Stimulated activated naive B cell treated with anti-CD40 and anti-IgM and Interleukin-4, amounts not matched to agents 10 μg/mL and 1 μg/mL and 100 μg/mL, for 72 hours (primary cell): ENCODE measurements at regions not wholly inside any gene's neighbourhood (a gene's known extent, or its start where the extent isn't known, plus 50 kb on each side); places are given as distances from the start of the nearest gene placed in this dataset.

Experiments used
- ATAC-seq, 2 donors: fragments of 150-1000 bp; cut with Tn5 transposase; replicated peaks; 2 replicates each; pipeline ENCODE4 v1.10.0; 2021; ENCODE audit warnings: moderate library complexity in 1 of 2
- DNase-seq: peaks from one replicate; pipeline ENCODE4 v3.0.0; 2021
- H3K27ac Mint-ChIP-seq: one replicate; pipeline ENCODE4 v1.8.0; 2022; ENCODE audit warnings: mild to moderate bottlenecking, mixed read lengths
- H3K27me3 Mint-ChIP-seq, 2 donors: one replicate each; pipeline ENCODE4 v1.8.0; 2022; ENCODE audit warnings: mixed read lengths in 2 of 2
- H3K36me3 Mint-ChIP-seq, 2 donors: one replicate each; pipeline ENCODE4 v1.8.0; 2022; ENCODE audit warnings: mixed read lengths in 2 of 2, mild to moderate bottlenecking in 1 of 2
- H3K4me1 Mint-ChIP-seq, 2 donors: one replicate each; pipeline ENCODE4 v1.8.0; 2022; ENCODE audit warnings: mixed read lengths in 2 of 2, mild to moderate bottlenecking in 1 of 2
- H3K4me3 Mint-ChIP-seq, 2 donors: one replicate each; pipeline ENCODE4 v1.8.0; 2022; ENCODE audit warnings: mild to moderate bottlenecking in 2 of 2, mixed read lengths in 2 of 2, moderate library complexity in 1 of 2
- H3K9me3 Mint-ChIP-seq, 2 donors: one replicate each; pipeline ENCODE4 v1.8.0; 2022; ENCODE audit warnings: mixed read lengths in 2 of 2, mild to moderate bottlenecking in 1 of 2

DNA sequence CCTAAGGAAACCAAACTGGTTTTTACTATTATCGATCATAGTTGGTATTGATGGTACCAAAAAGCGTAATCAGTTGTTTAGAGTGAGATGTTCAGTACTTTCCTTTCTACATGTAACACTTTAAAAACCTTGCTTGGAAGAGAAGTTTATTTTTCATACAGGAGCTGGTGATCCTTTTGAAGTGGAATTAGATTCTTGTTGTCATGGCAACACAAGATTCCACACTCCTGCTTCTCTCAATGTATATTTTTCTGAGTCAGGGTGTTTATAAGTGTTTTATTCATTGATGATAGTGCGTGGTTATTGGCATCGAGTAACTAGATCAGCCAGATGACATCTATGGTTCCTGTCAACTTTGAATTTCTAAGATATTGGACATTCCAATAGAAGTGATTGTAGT lies 181.1 kb upstream of the CHD1 start:
- no peak for ATAC-seq
- no peak for DNase-seq

DNA sequence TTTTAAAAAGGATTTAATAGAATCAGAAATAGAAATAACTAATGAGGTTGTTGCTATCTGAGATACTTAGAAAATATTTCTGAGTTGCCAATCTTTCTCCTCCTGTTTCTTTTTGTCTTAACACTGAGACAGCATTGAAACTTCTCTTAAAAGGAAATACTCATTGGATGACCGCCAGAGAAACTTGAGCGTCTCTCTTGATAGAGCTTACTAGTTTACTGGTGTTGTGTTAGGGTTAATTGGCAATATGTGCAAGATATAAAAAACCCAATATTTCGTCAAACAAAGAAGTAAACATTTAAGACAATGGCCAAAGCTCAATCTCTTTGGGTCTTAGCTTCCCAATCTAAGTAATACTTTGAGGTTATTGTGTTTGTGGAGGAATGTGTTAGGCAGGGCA lies 176.4 kb upstream of the CHD1 start:
- H3K27ac Mint-ChIP-seq = no peak overlapping the region

More for the DNA sequence above, 181.1 kb upstream of the CHD1 start:
- Mint-ChIP-seq H3K27ac (no peak overlapping the region), H3K9me3 (no peaks in the 10 kb centered on the region), H3K27me3 (peaks cover 0 to 6% of the 10 kb centered on the region in 2 donors), H3K4me3 (no peak overlapping the region), H3K4me1 (no peaks in the 10 kb centered on the region), H3K36me3 (no peaks in the 10 kb centered on the region)

GRCh38 chr5:99104538-99105132 lies 175.8 kb upstream of the CHD1 start:
- Mint-ChIP-seq H3K9me3 (no peaks in the 10 kb centered on the region), H3K27me3 (peaks cover 3 to 9% of the 10 kb centered on the region in 2 donors), H3K4me1 (no peaks in the 10 kb centered on the region), H3K36me3 (no peaks in the 10 kb centered on the region), H3K27ac (no peak overlapping the region), H3K4me3 (no peak overlapping the region)
- ATAC-seq = no peak
- DNase-seq = no peak

More for the DNA sequence above, 176.4 kb upstream of the CHD1 start:
- H3K36me3 Mint-ChIP-seq = no peaks in the 10 kb centered on the region
- peaks cover 0 to 6% of the 10 kb centered on the region in 2 donors for H3K27me3 Mint-ChIP-seq
- H3K4me1 Mint-ChIP-seq = no peaks in the 10 kb centered on the region
- DNase-seq = no peak
- no peak overlapping the region for H3K4me3 Mint-ChIP-seq
- no peaks in the 10 kb centered on the region for H3K9me3 Mint-ChIP-seq
- ATAC-seq = no peak

GRCh38 chr5:99102073-99102697 lies 173.4 kb upstream of the CHD1 start:
- Mint-ChIP-seq H3K27me3 (peaks cover 10 to 12% of the 10 kb centered on the region in 2 donors), H3K4me1 (no peaks in the 10 kb centered on the region), H3K27ac (no peak overlapping the region), H3K36me3 (no peaks in the 10 kb centered on the region), H3K4me3 (no peak overlapping the region), H3K9me3 (no peaks in the 10 kb centered on the region)
- DNase-seq (no peak), ATAC-seq (peak; percentile 46 to 61)

GRCh38 chr5:99099691-99100090 lies 170.9 kb upstream of the CHD1 start:
- H3K4me3 Mint-ChIP-seq = no peak overlapping the region
- no peak overlapping the region for H3K27ac Mint-ChIP-seq
- H3K27me3 Mint-ChIP-seq = peaks cover 12 to 17% of the 10 kb centered on the region in 2 donors
- H3K4me1 Mint-ChIP-seq = no peaks in the 10 kb centered on the region
- no peaks in the 10 kb centered on the region for H3K36me3 Mint-ChIP-seq
- DNase-seq (no peak), ATAC-seq (no peak)
- H3K9me3 Mint-ChIP-seq = no peaks in the 10 kb centered on the region

- H3K9me3 Mint-ChIP-seq = no peaks in the 10 kb centered on the region
Measured at GRCh38 chr5:99089822-99090549, 161.2 kb upstream of the CHD1 start.

DNA sequence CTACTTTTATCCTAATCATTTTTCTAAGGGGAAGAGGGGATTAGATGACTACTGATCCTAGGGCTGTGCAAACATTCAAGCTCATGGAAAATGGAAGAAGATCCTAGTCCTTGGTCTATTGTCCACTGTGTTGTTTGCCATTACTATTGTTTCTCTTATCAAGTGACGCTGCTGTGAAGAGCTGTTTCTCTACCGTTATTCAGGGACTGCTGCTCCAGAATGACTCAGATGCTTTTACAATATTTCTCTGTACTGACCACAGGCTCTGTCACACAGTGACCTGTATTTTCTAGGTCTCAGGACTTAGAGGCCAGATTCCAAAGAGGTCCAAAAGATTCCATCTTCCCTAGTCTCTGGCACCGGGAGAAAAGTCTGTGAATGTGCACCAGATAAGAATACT lies 159.5 kb upstream of the CHD1 start:
- no peak for DNase-seq
- H3K36me3 Mint-ChIP-seq = no peaks in the 10 kb centered on the region
- no peak overlapping the region for H3K4me3 Mint-ChIP-seq
- no peak for ATAC-seq
- no peak overlapping the region for H3K27ac Mint-ChIP-seq
- no peaks in the 10 kb centered on the region for H3K4me1 Mint-ChIP-seq
- no peaks in the 10 kb centered on the region for H3K9me3 Mint-ChIP-seq
- H3K27me3 Mint-ChIP-seq = peaks cover 10 to 31% of the 10 kb centered on the region in 2 donors

More at GRCh38 chr5:99089822-99090549, 161.2 kb upstream of the CHD1 start:
- Mint-ChIP-seq H3K27me3 (peaks cover 13 to 31% of the 10 kb centered on the region in 2 donors), H3K4me3 (no peak overlapping the region), H3K4me1 (no peaks in the 10 kb centered on the region), H3K27ac (no peak overlapping the region), H3K36me3 (no peaks in the 10 kb centered on the region)
- DNase-seq (no peak), ATAC-seq (no peak)

- Mint-ChIP-seq H3K27me3 (peaks cover 16 to 27% of the 10 kb centered on the region in 2 donors), H3K9me3 (no peaks in the 10 kb centered on the region), H3K4me3 (no peak overlapping the region), H3K4me1 (peaks cover 0 to 2% of the 10 kb centered on the region in 2 donors), H3K27ac (no peak overlapping the region), H3K36me3 (no peaks in the 10 kb centered on the region)
- no peak for ATAC-seq
- DNase-seq = no peak
Measured at GRCh38 chr5:99083197-99083596, 154.4 kb upstream of the CHD1 start.

- peaks cover 11 to 27% of the 10 kb centered on the region in 2 donors for H3K27me3 Mint-ChIP-seq
- H3K36me3 Mint-ChIP-seq = no peaks in the 10 kb centered on the region
- H3K4me3 Mint-ChIP-seq = no peak overlapping the region
- H3K4me1 Mint-ChIP-seq = peaks cover 0 to 2% of the 10 kb centered on the region in 2 donors
- ATAC-seq (no peak), DNase-seq (no peak)
- no peaks in the 10 kb centered on the region for H3K9me3 Mint-ChIP-seq
- H3K27ac Mint-ChIP-seq = no peak overlapping the region
Measured at GRCh38 chr5:99081711-99082110, 152.9 kb upstream of the CHD1 start.

GRCh38 chr5:99076723-99077640 lies 148.2 kb upstream of the CHD1 start:
- ATAC-seq = no peak
- Mint-ChIP-seq H3K9me3 (peaks cover 2 to 5% of the 10 kb centered on the region in 2 donors), H3K4me1 (peaks cover 0 to 2% of the 10 kb centered on the region in 2 donors), H3K4me3 (no peak overlapping the region), H3K27ac (no peak overlapping the region), H3K36me3 (no peaks in the 10 kb centered on the region), H3K27me3 (peaks cover 6 to 17% of the 10 kb centered on the region in 2 donors)
- DNase-seq = no peak

DNA sequence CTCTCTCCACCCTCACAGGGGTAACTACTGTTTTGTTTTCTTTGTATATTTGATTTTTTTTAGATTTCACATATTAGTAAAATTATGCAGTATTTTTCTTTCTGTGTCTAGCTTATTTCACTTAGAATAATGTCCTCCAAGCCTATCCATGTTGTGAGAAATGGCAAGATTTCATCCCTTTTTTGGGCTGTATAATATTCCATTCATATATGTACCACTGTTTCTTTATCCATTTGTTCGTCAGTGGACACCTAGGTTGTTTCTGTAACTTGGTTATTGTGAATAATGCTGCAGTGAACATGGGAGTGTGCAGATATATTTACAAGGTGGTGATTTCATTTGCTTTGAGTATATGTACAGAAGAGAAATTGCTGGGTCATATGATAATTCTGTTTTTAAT lies 144.0 kb upstream of the CHD1 start:
- DNase-seq = no peak
- H3K27me3 Mint-ChIP-seq = peaks cover 0 to 8% of the 10 kb centered on the region in 2 donors
- peaks cover 0 to 3% of the 10 kb centered on the region in 2 donors for H3K36me3 Mint-ChIP-seq
- H3K27ac Mint-ChIP-seq = no peak overlapping the region
- H3K9me3 Mint-ChIP-seq = peaks cover 6 to 8% of the 10 kb centered on the region in 2 donors
- no peak overlapping the region for H3K4me3 Mint-ChIP-seq
- H3K4me1 Mint-ChIP-seq = peaks cover 0 to 6% of the 10 kb centered on the region in 2 donors
- ATAC-seq = no peak

- Mint-ChIP-seq H3K4me3 (no peak overlapping the region), H3K36me3 (peaks cover 0 to 3% of the 10 kb centered on the region in 2 donors), H3K4me1 (peaks cover 0 to 6% of the 10 kb centered on the region in 2 donors), H3K9me3 (peaks cover 6 to 8% of the 10 kb centered on the region in 2 donors), H3K27me3 (no peaks in the 10 kb centered on the region), H3K27ac (no peak overlapping the region)
- DNase-seq (no peak), ATAC-seq (no peak)
Measured at GRCh38 chr5:99070822-99071221, 142.0 kb upstream of the CHD1 start.

DNA sequence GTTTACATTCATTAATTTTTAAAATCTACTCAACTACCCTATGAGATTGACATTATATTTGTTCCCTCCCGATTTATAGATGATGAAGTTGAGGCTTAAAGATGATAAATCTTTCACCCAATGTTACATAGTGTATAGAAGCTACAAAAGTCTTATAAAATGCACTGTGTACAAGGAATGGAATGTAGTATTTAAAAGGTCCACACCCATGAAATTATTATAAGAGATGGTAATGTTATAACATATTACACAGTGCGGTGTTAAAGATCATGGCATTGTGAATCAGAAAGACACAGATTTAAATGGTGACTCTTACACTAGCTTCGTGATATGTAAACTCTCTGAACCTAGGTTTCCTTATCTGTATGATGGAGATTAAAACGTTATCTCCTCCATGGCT lies 141.6 kb upstream of the CHD1 start:
- Mint-ChIP-seq H3K9me3 (peaks cover 6 to 8% of the 10 kb centered on the region in 2 donors), H3K27ac (no peak overlapping the region), H3K4me1 (peaks cover 0 to 6% of the 10 kb centered on the region in 2 donors)

More for the DNA sequence above, 141.6 kb upstream of the CHD1 start:
- no peaks in the 10 kb centered on the region for H3K27me3 Mint-ChIP-seq
- ATAC-seq = no peak
- no peak for DNase-seq
- H3K4me3 Mint-ChIP-seq = no peak overlapping the region
- H3K36me3 Mint-ChIP-seq = peaks cover 0 to 3% of the 10 kb centered on the region in 2 donors
